ENCODE measurements at regions not wholly inside any gene's neighbourhood (a gene's known extent, or its start where the extent isn't known, plus 50 kb on each side); places are given as distances from the start of the nearest gene placed in this dataset.

GRCh38 chrX:94511564-94511963 is 837.6 kb downstream of the FAM133A start:
- Histone ChIP-seq H3K4me2 (ENCODE audit: insufficient read depth in 1 of 2, low read depth in 2 of 2, low read length in 2 of 2) (no peak overlapping the region), H3K14ac (ENCODE audit: insufficient read length) (no peak overlapping the region), H3K4me1 (replicated peaks in 1 of 4; ENCODE audit: control insufficient read depth in 3 of 4, insufficient read depth in 4 of 4, low read length in 3 of 4) (no peaks in the 10 kb centered on the region; a peak in 1 of 7 replicates), H3K27ac (ENCODE audit: low read depth, low read length) (no peak overlapping the region), H4K8ac (ENCODE audit: extremely low read depth, insufficient read depth, low read length) (no peak overlapping the region), H3K23me2 (ENCODE audit: low read depth, low read length) (no peaks in the 10 kb centered on the region), H2AFZ (ENCODE audit: low read length) (no peak overlapping the region), H2BK20ac (ENCODE audit: low read length) (no peak overlapping the region), H3K79me1 (ENCODE audit: low read depth, low read length) (no peaks in the 10 kb centered on the region), H2BK120ac (replicated peaks; ENCODE audit: low read depth, low read length) (no peak overlapping the region), H3K9ac (replicated peaks in 1 of 4; ENCODE audit: extremely low read depth in 1 of 4, low read depth in 3 of 4, low read length in 3 of 4) (no peak overlapping the region), H3K4me3 (ENCODE audit: extremely low read depth in 1 of 4, insufficient read depth in 2 of 4, low read depth in 3 of 4, low read length in 4 of 4) (no peak overlapping the region), H3K18ac (ENCODE audit: extremely low read depth, low read length) (no peak overlapping the region), H2BK5ac (ENCODE audit: low read depth, low read length) (no peak overlapping the region), H3K9me3 (ENCODE audit: insufficient read depth in 2 of 2, low read depth in 1 of 2, low read length in 1 of 2) (no peaks in the 10 kb centered on the region), H3K4ac (replicated peaks; ENCODE audit: insufficient read length, low read depth, low read length) (no peak overlapping the region), H3K23ac (ENCODE audit: insufficient read length) (no peak overlapping the region), H2BK12ac (ENCODE audit: low read depth, low read length) (no peak overlapping the region), H3K36me3 (ENCODE audit: control insufficient read depth in 2 of 4, insufficient read depth in 4 of 4, low read length in 3 of 4) (no peaks in the 10 kb centered on the region), H4K91ac (replicated peaks; ENCODE audit: insufficient read length, low read length) (no peak overlapping the region), H4K20me1 (replicated peaks in 1 of 2; ENCODE audit: control insufficient read depth in 1 of 2, insufficient read depth in 2 of 2, low read length in 2 of 2) (no peaks in the 10 kb centered on the region), H3K27me3 (replicated peaks in 1 of 4; ENCODE audit: control insufficient read depth in 3 of 4, extremely low read depth in 1 of 4, insufficient read depth in 3 of 4, low read length in 3 of 4) (no peaks in the 10 kb centered on the region), H3K79me2 (ENCODE audit: control insufficient read depth in 1 of 2, insufficient read depth in 2 of 2, low read length in 2 of 2) (no peaks in the 10 kb centered on the region), H2AK5ac (ENCODE audit: low read depth, low read length) (no peak overlapping the region), H3K56ac (replicated peaks; ENCODE audit: insufficient read length, low read depth, low read length) (no peak overlapping the region), H2BK15ac (ENCODE audit: low read length) (no peak overlapping the region), H4K5ac (ENCODE audit: insufficient read length, low read depth, low read length) (no peak overlapping the region)
- WGBS, 2 experiments (ENCODE audit: extremely low coverage in 1 of 2, insufficient coverage in 1 of 2, insufficient read length in 1 of 2, insufficient replicate concordance in 2 of 2, low coverage in 1 of 2, low lambda C conversion rate in 2 of 2, missing lambda C conversion rate in 1 of 2) = 91% methylated on average over 2 of the region's 2 CpGs; no CpG with 5 or more reads in 1 of the 2 experiments
- DNase-seq (ENCODE audit: low read depth in 1 of 2, low spot score in 2 of 2) (no peak), FAIRE-seq (peak; percentile 39)
- ChIA-PET CTCF (ENCODE audit: partially characterized antibody) (no interaction called here), POLR2A (ENCODE audit: partially characterized antibody) (no interaction called here)
- TF ChIP-seq HDAC6 (IDR thresholded peaks at IDR 0.05; ENCODE audit: low read depth, low read length) (no peak), NANOG (IDR thresholded peaks at IDR 0.05; ENCODE audit: insufficient read depth, low read depth, low read length, poor library complexity, severe bottlenecking) (no peak), KDM1A (IDR thresholded peaks at IDR 0.05; ENCODE audit: borderline replicate concordance, low read length) (no peak), SIN3A (conservative IDR thresholded peaks at IDR 0.05 in 1 of 2, IDR thresholded peaks at IDR 0.05 in 1 of 2; ENCODE audit: low read depth in 1 of 2, low read length in 2 of 2) (no peak), CHD1 (IDR thresholded peaks at IDR 0.05; ENCODE audit: low read depth, low read length) (no peak)

Measured in H1 (cell line).